ACHN (cell line): ENCODE measurements at regions not wholly inside any gene's neighbourhood (a gene's known extent, or its start where the extent isn't known, plus 50 kb on each side); places are given as distances from the start of the nearest gene placed in this dataset.

Source experiments
- DNase-seq: peaks from one replicate; pipeline ENCODE4 v3.0.0-alpha.2; 2015
- in situ Hi-C: cut with HindIII; loops from 2 replicates; pipeline ENCODE4 v1.10.0; 2017; ENCODE audit warnings: low sequenced_read_pairs, low pct_ligation_motif_present, low pct_unique_long_range_greater_than_20kb

- in situ Hi-C loops: no loop called here
- DNase-seq: no peak
Measured at GRCh38 chr2:181812106-181812743, 79.3 kb upstream of the ITPRID2 start.

- in situ Hi-C loops: no loop called here
- DNase-seq: no peak
Measured at GRCh38 chr2:181814057-181814491, 77.5 kb upstream of the ITPRID2 start.

GRCh38 chr2:181817509-181817908 lies 74.0 kb upstream of the ITPRID2 start:
- DNase-seq: no peak
- in situ Hi-C loops: no loop called here

- in situ Hi-C loops: no loop called here
- DNase-seq: no peak
Measured at GRCh38 chr2:181818058-181818680, 73.4 kb upstream of the ITPRID2 start.

- no peak for DNase-seq
- in situ Hi-C loops: no loop called here
Measured at GRCh38 chr2:181818840-181819239, 72.7 kb upstream of the ITPRID2 start.

GRCh38 chr2:181821049-181821448 lies 70.5 kb upstream of the ITPRID2 start:
- in situ Hi-C loops: no loop called here
- DNase-seq: no peak

GRCh38 chr2:181822097-181822496 lies 69.4 kb upstream of the ITPRID2 start:
- no peak for DNase-seq
- in situ Hi-C loops: no loop called here

GRCh38 chr2:181823405-181823804 lies 68.1 kb upstream of the ITPRID2 start:
- DNase-seq: no peak
- in situ Hi-C loops: no loop called here

- in situ Hi-C loops: no loop called here
- DNase-seq: no peak
Measured at GRCh38 chr2:181828122-181828705, 63.3 kb upstream of the ITPRID2 start.

GRCh38 chr2:181829230-181829629 lies 62.3 kb upstream of the ITPRID2 start:
- in situ Hi-C loops: no loop called here
- no peak for DNase-seq

- in situ Hi-C loops: no loop called here
- no peak for DNase-seq
Measured at GRCh38 chr2:181832015-181832414, 59.5 kb upstream of the ITPRID2 start.

GRCh38 chr2:181836583-181836982 lies 54.9 kb upstream of the ITPRID2 start:
- DNase-seq: no peak
- in situ Hi-C loops: no loop called here

GRCh38 chr2:181837563-181837962 lies 54.0 kb upstream of the ITPRID2 start:
- DNase-seq: no peak

GRCh38 chr2:181839811-181840210 lies 51.7 kb upstream of the ITPRID2 start:
- in situ Hi-C loops: no loop called here
- no peak for DNase-seq

More at GRCh38 chr2:181837563-181837962, 54.0 kb upstream of the ITPRID2 start:
- in situ Hi-C loops: no loop called here

GRCh38 chr2:181841079-181841478 lies 50.5 kb upstream of the ITPRID2 start:
- in situ Hi-C loops: no loop called here
- DNase-seq: no peak
